ENCODE measurements at regions not wholly inside any gene's neighbourhood (a gene's known extent, or its start where the extent isn't known, plus 50 kb on each side); places are given as distances from the start of the nearest gene placed in this dataset.
A peak's percentile ranks its signal among the peaks of the same experiment; 100 is the strongest.

DNA sequence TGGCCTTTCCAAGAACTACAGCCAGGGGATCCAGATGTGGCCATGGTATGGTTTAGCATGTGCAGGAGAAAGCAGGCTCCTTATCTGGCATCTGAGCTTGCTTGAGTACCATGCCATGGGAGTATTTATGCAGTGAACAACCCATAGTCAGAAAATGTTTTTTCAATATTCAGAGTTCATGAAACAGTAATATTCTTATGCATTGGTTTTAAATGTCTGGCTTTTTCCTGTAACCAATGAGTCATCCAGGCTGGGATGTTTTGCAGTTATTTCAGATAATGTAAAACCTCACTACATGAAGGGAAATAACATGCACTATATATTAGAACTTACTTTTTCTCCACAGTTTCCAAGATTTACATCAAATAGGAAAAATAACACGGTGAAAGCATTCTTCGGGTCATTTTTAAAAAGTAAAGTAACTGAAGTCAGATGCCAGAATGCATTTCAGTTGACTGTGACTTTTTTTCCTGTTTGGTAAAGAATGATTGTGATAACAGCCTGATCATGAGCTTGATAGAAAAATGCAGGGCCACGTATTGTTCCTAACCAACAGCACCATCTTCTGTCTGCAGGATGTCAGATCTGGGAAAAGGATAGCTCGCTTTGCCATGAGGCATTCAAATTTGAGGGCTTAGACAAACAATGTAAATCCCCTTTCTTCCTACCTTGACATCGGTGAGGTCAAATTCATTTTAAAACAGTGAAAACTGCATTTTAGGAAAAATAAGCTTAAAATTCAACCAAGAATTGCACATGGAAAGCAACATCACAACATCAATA, 152.8 kb downstream of the DSC3 start:
- H3K4me3 ChIP-seq = no peak overlapping the region
- H3K27me3 ChIP-seq = no peaks in the 10 kb centered on the region
- no peaks in the 10 kb centered on the region for H3K9me3 ChIP-seq (ENCODE audit: low read depth)
- no peak overlapping the region for H3K27ac ChIP-seq
- no peaks in the 10 kb centered on the region for H3K36me3 ChIP-seq
- TF ChIP-seq, protein P1, sequence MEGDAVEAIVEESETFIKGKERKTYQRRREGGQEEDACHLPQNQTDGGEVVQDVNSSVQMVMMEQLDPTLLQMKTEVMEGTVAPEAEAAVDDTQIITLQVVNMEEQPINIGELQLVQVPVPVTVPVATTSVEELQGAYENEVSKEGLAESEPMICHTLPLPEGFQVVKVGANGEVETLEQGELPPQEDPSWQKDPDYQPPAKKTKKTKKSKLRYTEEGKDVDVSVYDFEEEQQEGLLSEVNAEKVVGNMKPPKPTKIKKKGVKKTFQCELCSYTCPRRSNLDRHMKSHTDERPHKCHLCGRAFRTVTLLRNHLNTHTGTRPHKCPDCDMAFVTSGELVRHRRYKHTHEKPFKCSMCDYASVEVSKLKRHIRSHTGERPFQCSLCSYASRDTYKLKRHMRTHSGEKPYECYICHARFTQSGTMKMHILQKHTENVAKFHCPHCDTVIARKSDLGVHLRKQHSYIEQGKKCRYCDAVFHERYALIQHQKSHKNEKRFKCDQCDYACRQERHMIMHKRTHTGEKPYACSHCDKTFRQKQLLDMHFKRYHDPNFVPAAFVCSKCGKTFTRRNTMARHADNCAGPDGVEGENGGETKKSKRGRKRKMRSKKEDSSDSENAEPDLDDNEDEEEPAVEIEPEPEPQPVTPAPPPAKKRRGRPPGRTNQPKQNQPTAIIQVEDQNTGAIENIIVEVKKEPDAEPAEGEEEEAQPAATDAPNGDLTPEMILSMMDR (IDR thresholded peaks at IDR 0.05; ENCODE audit: low read depth, low read length) = no peak
- peak; percentile 10 to 31 for DNase-seq (ENCODE audit: low read depth in 1 of 2, low spot score in 1 of 2)
- H3K4me1 ChIP-seq (ENCODE audit: low read depth) = peaks cover 12% of the 10 kb centered on the region

DNA sequence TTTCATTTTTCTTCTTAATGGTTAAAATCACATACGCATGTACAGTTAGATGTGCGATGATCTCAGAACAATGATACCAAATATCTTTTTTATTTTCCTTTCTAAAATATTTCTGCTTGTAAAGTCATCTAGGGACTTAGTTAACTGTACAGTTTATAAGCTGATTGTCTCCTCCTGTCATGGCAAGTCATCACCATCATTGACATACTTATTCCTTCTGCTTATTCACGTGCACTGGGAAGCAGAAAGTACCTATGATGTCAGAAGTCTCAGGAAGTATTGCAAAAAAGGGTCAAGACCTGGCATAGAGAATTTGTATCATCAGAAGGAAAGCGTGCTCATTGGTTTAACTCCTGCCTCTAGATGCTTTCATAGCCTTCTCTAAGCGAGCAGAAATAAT, 154.2 kb downstream of the DSC3 start:
- Histone ChIP-seq H3K36me3 (no peaks in the 10 kb centered on the region), H3K4me1 (ENCODE audit: low read depth) (peaks cover 12% of the 10 kb centered on the region), H3K9me3 (ENCODE audit: low read depth) (no peaks in the 10 kb centered on the region), H3K27me3 (no peaks in the 10 kb centered on the region), H3K4me3 (no peak overlapping the region), H3K27ac (no peak overlapping the region)
- TF ChIP-seq, protein P1 (IDR thresholded peaks at IDR 0.05; ENCODE audit: low read depth, low read length) = no peak
- no peak for DNase-seq (ENCODE audit: low read depth in 1 of 2, low spot score in 1 of 2)

DNA sequence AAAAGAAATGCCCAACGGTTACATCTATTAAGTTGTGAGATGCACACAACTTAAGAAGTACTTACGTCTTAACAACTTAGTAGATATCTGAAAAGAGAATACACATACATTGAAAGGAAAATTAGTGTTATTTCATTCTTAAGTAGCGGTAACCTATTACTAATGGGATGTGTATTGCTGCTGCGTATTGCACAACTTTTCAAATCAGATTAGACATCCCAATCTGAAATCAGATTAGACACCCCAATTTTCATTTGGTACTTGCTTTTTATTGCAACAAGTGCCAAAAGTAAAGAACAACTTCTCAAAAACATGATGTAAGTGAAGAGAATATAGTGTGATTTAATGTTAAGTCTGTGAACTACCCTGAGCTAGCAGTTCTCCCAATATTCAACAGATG, 155.5 kb downstream of the DSC3 start:
- TF ChIP-seq, protein P1 (IDR thresholded peaks at IDR 0.05; ENCODE audit: low read depth, low read length) = no peak
- Histone ChIP-seq H3K9me3 (ENCODE audit: low read depth) (no peaks in the 10 kb centered on the region), H3K4me1 (ENCODE audit: low read depth) (peaks cover 2% of the 10 kb centered on the region), H3K4me3 (no peak overlapping the region), H3K27ac (no peak overlapping the region), H3K36me3 (no peaks in the 10 kb centered on the region), H3K27me3 (no peaks in the 10 kb centered on the region)
- DNase-seq (ENCODE audit: low read depth in 1 of 2, low spot score in 1 of 2) = no peak

DNA sequence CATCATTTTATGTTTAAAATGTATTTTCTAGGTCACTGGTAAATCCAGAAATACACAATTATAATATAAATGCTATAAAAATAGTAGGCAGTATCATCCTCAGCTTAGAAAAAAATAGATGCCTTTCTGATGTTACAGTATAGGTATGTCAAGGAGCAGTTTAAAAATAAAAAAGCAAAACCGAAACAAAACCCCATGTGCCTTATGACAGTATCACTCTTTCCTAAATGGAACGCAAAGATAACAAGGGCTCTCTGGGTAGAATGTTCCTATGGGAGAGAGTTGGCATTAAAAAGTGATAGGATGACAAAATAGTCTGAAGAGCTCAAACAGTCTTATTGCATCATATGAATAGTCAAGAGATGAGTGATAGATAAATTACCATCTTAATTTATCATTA, 172.1 kb downstream of the DSC3 start:
- no peak for DNase-seq (ENCODE audit: low read depth in 1 of 2, low spot score in 1 of 2)
- no peaks in the 10 kb centered on the region for H3K27me3 ChIP-seq
- TF ChIP-seq, protein P1 (IDR thresholded peaks at IDR 0.05; ENCODE audit: low read depth, low read length) = no peak
- H3K4me3 ChIP-seq = no peak overlapping the region
- no peaks in the 10 kb centered on the region for H3K4me1 ChIP-seq (ENCODE audit: low read depth)
- no peaks in the 10 kb centered on the region for H3K36me3 ChIP-seq
- H3K27ac ChIP-seq = no peak overlapping the region
- H3K9me3 ChIP-seq (ENCODE audit: low read depth) = no peaks in the 10 kb centered on the region

DNA sequence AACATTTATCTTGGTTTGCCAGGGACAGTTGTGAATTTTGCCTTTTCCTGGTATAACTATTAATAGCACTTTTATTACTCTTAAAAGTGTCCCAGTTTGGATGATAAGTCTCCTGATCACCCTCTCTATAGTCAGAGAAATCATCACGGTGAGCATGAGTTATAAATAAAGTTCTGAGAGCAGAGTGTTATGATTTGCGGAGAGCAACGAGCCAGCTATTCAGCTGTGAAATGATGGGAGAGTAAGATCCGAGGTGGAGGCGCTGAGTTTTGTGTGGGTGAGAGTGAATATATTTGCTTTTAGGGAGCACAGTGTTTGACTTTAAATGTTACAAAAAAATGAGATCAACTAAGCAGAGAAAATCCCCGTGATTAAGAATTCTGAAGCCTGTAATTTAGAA, 179.6 kb downstream of the DSC3 start:
- DNase-seq (ENCODE audit: low read depth in 1 of 2, low spot score in 1 of 2) = no peak

More for the DNA sequence above, 179.6 kb downstream of the DSC3 start:
- TF ChIP-seq, protein P1 (IDR thresholded peaks at IDR 0.05; ENCODE audit: low read depth, low read length) = no peak
- no peak overlapping the region for H3K4me3 ChIP-seq
- no peaks in the 10 kb centered on the region for H3K9me3 ChIP-seq (ENCODE audit: low read depth)
- no peaks in the 10 kb centered on the region for H3K27me3 ChIP-seq
- no peaks in the 10 kb centered on the region for H3K4me1 ChIP-seq (ENCODE audit: low read depth)
- H3K27ac ChIP-seq = no peak overlapping the region
- no peaks in the 10 kb centered on the region for H3K36me3 ChIP-seq
